GM12892 (cell line): ENCODE measurements at regions not wholly inside any gene's neighbourhood (a gene's known extent, or its start where the extent isn't known, plus 50 kb on each side); places are given as distances from the start of the nearest gene placed in this dataset.

ENCODE experiments used
- POLR2A ChIP-seq: IDR thresholded peaks from 2 replicates; pipeline ENCODE4 v1.6.1; 2011; ENCODE audit warnings: low read depth, low read length, control low read depth
- POLR2AphosphoS5 ChIP-seq: IDR thresholded peaks from 2 replicates; pipeline ENCODE4 v1.6.1; 2011; ENCODE audit warnings: low read depth, low read length, control low read depth

GRCh38 chr14:87260460-87260859 lies 732.5 kb downstream of the GALC start:
- TF ChIP-seq POLR2AphosphoS5 (no peak), POLR2A (no peak)
